BJ (cell line): ENCODE measurements at regions not wholly inside any gene's neighbourhood (a gene's known extent, or its start where the extent isn't known, plus 50 kb on each side); places are given as distances from the start of the nearest gene placed in this dataset.

Source experiments
- CTCF ChIA-PET: fragments of 350-600 bp; formaldehyde crosslinking; extraction: SDS; loops from one replicate; lab custom pipeline; 2021; ENCODE audit warnings: antibody characterized with exemption, inconsistent platforms; lab: Yijun Ruan, JAX
- POLR2A ChIA-PET: fragments of 300-600 bp; sonication (Branson Sonifier 250); formaldehyde crosslinking; extraction: SDS; loops from one replicate; lab custom pipeline; 2021; ENCODE audit warnings: antibody characterized with exemption; lab: Charles Lee
- DNase-seq: peaks from one replicate; pipeline ENCODE4 v3.0.0-alpha.2; 2011; ENCODE audit warnings: low read depth
- H3K27me3 ChIP-seq: 2 replicates; pipeline ENCODE4 v1.6.0; 2011; ENCODE audit warnings: low read length; ENCODE audit not compliant: control insufficient read depth, insufficient read depth
- H3K36me3 ChIP-seq: 2 replicates; pipeline ENCODE4 v1.5.1; 2011; ENCODE audit warnings: low read length; ENCODE audit not compliant: control insufficient read depth, insufficient read depth
- H3K4me3 ChIP-seq: 2 replicates; pipeline ENCODE4 v1.5.1; 2011; ENCODE audit warnings: low read depth, mild to moderate bottlenecking, control low read depth, low read length
- TF ChIP-seq, protein P1 (sequence below): IDR thresholded peaks from 2 replicates; pipeline ENCODE4 v1.5.1; 2011; ENCODE audit warnings: low read depth, mild to moderate bottlenecking, control low read depth, inconsistent platforms, low read length, moderate library complexity; ENCODE audit not compliant: insufficient read depth

DNA sequence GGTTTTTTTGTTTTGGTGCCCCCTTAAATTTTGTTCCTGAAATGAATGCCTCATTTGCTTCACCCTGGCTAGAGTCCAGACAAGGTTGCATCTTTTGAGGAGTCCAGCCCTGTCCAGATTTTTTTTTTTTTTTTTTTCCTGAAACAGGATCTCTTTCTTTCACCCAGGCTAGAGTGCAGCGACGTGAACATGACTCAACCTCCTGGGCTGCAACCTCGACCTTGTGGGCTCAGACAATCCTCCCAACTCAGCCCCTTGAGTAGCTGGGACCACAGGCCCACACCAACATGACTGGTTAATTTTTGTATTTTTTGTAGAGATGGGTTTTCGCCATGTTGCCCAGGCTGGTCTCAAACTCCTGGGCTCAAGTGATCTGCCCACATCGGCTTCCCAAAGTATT lies 469.0 kb upstream of the BRINP1 start:
- POLR2A ChIA-PET, result no interaction called here
- Histone ChIP-seq H3K27me3 (no peaks in the 10 kb centered on the region), H3K4me3 (no peak overlapping the region), H3K36me3 (no peaks in the 10 kb centered on the region)
- TF ChIP-seq, protein P1, sequence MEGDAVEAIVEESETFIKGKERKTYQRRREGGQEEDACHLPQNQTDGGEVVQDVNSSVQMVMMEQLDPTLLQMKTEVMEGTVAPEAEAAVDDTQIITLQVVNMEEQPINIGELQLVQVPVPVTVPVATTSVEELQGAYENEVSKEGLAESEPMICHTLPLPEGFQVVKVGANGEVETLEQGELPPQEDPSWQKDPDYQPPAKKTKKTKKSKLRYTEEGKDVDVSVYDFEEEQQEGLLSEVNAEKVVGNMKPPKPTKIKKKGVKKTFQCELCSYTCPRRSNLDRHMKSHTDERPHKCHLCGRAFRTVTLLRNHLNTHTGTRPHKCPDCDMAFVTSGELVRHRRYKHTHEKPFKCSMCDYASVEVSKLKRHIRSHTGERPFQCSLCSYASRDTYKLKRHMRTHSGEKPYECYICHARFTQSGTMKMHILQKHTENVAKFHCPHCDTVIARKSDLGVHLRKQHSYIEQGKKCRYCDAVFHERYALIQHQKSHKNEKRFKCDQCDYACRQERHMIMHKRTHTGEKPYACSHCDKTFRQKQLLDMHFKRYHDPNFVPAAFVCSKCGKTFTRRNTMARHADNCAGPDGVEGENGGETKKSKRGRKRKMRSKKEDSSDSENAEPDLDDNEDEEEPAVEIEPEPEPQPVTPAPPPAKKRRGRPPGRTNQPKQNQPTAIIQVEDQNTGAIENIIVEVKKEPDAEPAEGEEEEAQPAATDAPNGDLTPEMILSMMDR, result no peak
- no peak for DNase-seq
- CTCF ChIA-PET, result no interaction called here

DNA sequence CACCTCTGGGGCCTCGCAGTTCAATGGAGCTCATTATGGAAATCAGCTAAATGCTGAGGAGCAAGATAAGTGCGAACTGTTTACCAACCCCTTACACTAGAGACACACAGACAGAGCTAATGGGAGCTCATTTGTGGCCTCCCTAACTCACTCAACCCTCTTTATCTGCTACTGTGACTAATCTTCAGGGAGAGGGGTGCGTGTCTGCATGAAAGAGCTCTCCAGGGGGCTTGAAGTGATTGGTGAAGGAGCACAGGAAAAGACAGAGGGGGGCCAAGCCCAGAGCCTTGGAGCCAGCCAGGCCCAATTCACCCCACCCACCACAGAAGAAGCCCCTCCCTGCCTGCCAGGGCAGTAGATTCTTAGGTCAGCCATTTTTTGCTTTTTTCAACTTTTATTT lies 466.8 kb upstream of the BRINP1 start:
- H3K4me3 ChIP-seq, result no peak overlapping the region
- ChIA-PET POLR2A (no interaction called here), CTCF (interaction anchor here (0.7 kb wide), 1 partner anchor 23 kb away, joined by 4 read pairs; no protein-coding TSS in a partner anchor)
- DNase-seq, result no peak
- TF ChIP-seq, protein P1, result no peak
- H3K36me3 ChIP-seq, result no peaks in the 10 kb centered on the region
- H3K27me3 ChIP-seq, result no peaks in the 10 kb centered on the region

DNA sequence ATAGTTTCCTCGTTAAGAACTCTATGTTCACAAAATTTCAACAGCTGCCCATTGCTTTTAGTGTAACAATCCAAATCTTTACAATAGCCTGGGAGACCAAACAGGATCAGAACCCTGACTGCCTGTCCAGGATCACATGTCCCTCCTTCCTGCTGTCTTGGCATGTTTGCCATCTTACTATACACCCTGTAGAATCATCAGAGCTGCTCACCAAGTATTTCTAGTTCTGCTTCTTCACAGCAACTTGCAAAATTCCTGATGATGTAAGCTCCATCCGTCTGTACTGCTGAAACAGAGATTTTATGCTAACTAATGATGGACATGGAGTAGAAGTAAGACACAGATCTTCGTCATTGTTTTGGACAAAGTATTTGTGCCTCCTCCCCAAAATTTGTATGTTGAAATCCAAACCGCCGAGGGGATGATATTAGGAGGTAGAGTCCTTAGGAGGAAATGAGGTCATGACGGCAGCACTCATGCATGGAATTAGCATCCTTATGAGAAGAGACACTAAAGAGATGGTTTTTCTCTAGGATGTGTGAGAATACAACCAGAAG lies 464.9 kb upstream of the BRINP1 start:
- Histone ChIP-seq H3K27me3 (no peaks in the 10 kb centered on the region), H3K4me3 (no peak overlapping the region), H3K36me3 (no peaks in the 10 kb centered on the region)
- TF ChIP-seq, protein P1, result no peak
- ChIA-PET POLR2A (no interaction called here), CTCF (interaction anchor here (1.4 kb wide), 1 partner anchor 11 kb away, joined by 3 read pairs; no protein-coding TSS in a partner anchor)
- no peak for DNase-seq

DNA sequence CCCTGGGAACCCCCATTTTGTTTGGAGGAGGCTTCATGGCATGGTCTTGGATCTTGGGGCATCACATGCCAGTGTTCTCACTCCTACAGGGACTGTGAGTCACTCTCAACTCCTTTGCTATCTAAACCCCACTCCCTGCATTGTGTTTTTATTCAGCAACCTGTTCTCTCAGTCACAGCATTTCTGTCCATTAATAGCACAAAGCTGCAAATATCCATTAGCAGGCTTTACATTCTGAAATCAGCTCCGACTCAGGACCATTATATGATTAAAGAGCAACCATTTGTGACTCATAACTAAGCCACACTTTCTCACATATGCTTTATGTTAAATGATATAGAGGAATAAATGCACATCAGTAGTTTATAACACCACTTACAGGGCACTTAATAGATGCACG lies 462.1 kb upstream of the BRINP1 start:
- CTCF ChIA-PET, result interaction anchor here (0.7 kb wide), 1 partner anchor 607 kb away, joined by 3 read pairs; no protein-coding TSS in a partner anchor
- Histone ChIP-seq H3K36me3 (no peaks in the 10 kb centered on the region), H3K4me3 (no peak overlapping the region), H3K27me3 (no peaks in the 10 kb centered on the region)
- TF ChIP-seq, protein P1, result no peak
- POLR2A ChIA-PET, result no interaction called here
- DNase-seq, result no peak

DNA sequence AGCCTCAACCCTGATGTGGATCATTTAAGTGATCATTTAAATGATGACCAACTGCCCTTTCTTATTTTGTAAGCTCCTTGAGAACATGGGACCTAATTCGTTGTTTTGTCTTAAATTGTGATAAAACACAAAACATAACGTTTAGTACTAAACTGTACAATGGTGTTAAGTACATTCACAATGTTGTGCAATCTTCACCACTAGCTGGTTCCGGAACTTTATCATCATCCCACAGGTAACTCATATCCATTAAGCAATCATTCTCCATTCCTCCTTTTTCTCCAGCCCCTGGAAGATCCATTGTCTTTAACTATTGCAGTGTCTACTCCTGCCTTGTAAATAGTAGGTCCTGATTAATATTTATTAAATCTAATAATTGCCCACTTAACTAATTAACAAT lies 460.5 kb upstream of the BRINP1 start:
- TF ChIP-seq, protein P1, result no peak
- POLR2A ChIA-PET, result interaction anchor here (0.6 kb wide), 1 partner anchor 18 kb away, joined by 3 read pairs; no protein-coding TSS in a partner anchor
- DNase-seq, result no peak
- no peaks in the 10 kb centered on the region for H3K36me3 ChIP-seq
- no peaks in the 10 kb centered on the region for H3K27me3 ChIP-seq
- CTCF ChIA-PET, result no interaction called here
- no peak overlapping the region for H3K4me3 ChIP-seq
